ENCODE measurements at regions not wholly inside any gene's neighbourhood (a gene's known extent, or its start where the extent isn't known, plus 50 kb on each side); places are given as distances from the start of the nearest gene placed in this dataset.

- DNase-seq (no peak), ATAC-seq (no peak)
- 42 to 49% methylated on average over 4 of the region's 4 CpGs for WGBS, 2 donors
- intact Hi-C loops (cut with DNase I): no loop called here
- Histone ChIP-seq H3K27me3 (no peaks in the 10 kb centered on the region), H3K4me1 (no peaks in the 10 kb centered on the region), H3K27ac (no peak overlapping the region), H3K9me3 (no peaks in the 10 kb centered on the region), H3K36me3 (replicated peaks in 1 of 2; ENCODE audit: insufficient read depth in 1 of 2, low read depth in 2 of 2) (no peaks in the 10 kb centered on the region), H3K4me3 (no peak overlapping the region)
- TF ChIP-seq POLR2A (IDR thresholded peaks at IDR 0.05) (no peak), CTCF (IDR thresholded peaks at IDR 0.05) (no peak)
Observed at GRCh38 chr4:24256066-24256465, 328.3 kb downstream of the DHX15 start.

- intact Hi-C loops (cut with DNase I): no loop called here
- WGBS, 2 donors: 32 to 40% methylated on average over 2 of the region's 2 CpGs
- no peak for ATAC-seq
- DNase-seq: no peak
- Histone ChIP-seq H3K4me1 (no peaks in the 10 kb centered on the region), H3K27ac (no peak overlapping the region), H3K36me3 (replicated peaks in 1 of 2; ENCODE audit: insufficient read depth in 1 of 2, low read depth in 2 of 2) (no peaks in the 10 kb centered on the region), H3K27me3 (no peaks in the 10 kb centered on the region), H3K9me3 (no peaks in the 10 kb centered on the region), H3K4me3 (no peak overlapping the region)
- TF ChIP-seq CTCF (IDR thresholded peaks at IDR 0.05): no peak
- no peak for TF ChIP-seq POLR2A (IDR thresholded peaks at IDR 0.05)
Observed at GRCh38 chr4:24252121-24252520, 332.2 kb downstream of the DHX15 start.

- whole genome bisulfite sequencing, 2 donors: 48 to 63% methylated on average over 2 of the region's 2 CpGs
Observed at GRCh38 chr4:24251589-24251988, 332.8 kb downstream of the DHX15 start.

GRCh38 chr4:24249972-24250371 lies 334.4 kb downstream of the DHX15 start:
- TF ChIP-seq CTCF (IDR thresholded peaks at IDR 0.05) (no peak), POLR2A (IDR thresholded peaks at IDR 0.05) (no peak)
- intact Hi-C loops (cut with DNase I): no loop called here
- Histone ChIP-seq H3K4me1 (no peaks in the 10 kb centered on the region), H3K27ac (no peak overlapping the region), H3K9me3 (no peaks in the 10 kb centered on the region), H3K27me3 (no peaks in the 10 kb centered on the region), H3K4me3 (no peak overlapping the region), H3K36me3 (replicated peaks in 1 of 2; ENCODE audit: insufficient read depth in 1 of 2, low read depth in 2 of 2) (no peaks in the 10 kb centered on the region)
- WGBS, 2 donors: 51 to 53% methylated on average over 5 of the region's 5 CpGs
- ATAC-seq (no peak), DNase-seq (no peak)

More at GRCh38 chr4:24251589-24251988, 332.8 kb downstream of the DHX15 start:
- no peaks in the 10 kb centered on the region for H3K4me1 ChIP-seq
- no peak for ATAC-seq
- no peaks in the 10 kb centered on the region for H3K36me3 ChIP-seq (replicated peaks in 1 of 2; ENCODE audit: insufficient read depth in 1 of 2, low read depth in 2 of 2)
- intact Hi-C loops (cut with DNase I): no loop called here
- no peak for DNase-seq
- H3K27ac ChIP-seq: no peak overlapping the region
- H3K27me3 ChIP-seq: no peaks in the 10 kb centered on the region
- TF ChIP-seq CTCF (IDR thresholded peaks at IDR 0.05) (no peak), POLR2A (IDR thresholded peaks at IDR 0.05) (no peak)
- H3K4me3 ChIP-seq: no peak overlapping the region
- no peaks in the 10 kb centered on the region for H3K9me3 ChIP-seq
